GM12874 (cell line): ENCODE measurements at regions not wholly inside any gene's neighbourhood (a gene's known extent, or its start where the extent isn't known, plus 50 kb on each side); places are given as distances from the start of the nearest gene placed in this dataset.

Experiments
- TF ChIP-seq, protein P1 (sequence below): IDR thresholded peaks from 2 replicates; pipeline ENCODE4 v1.5.1; 2011; ENCODE audit warnings: low read depth, mild to moderate bottlenecking, control low read depth, low read length, moderate library complexity; ENCODE audit not compliant: insufficient read depth

- TF ChIP-seq, protein P1, sequence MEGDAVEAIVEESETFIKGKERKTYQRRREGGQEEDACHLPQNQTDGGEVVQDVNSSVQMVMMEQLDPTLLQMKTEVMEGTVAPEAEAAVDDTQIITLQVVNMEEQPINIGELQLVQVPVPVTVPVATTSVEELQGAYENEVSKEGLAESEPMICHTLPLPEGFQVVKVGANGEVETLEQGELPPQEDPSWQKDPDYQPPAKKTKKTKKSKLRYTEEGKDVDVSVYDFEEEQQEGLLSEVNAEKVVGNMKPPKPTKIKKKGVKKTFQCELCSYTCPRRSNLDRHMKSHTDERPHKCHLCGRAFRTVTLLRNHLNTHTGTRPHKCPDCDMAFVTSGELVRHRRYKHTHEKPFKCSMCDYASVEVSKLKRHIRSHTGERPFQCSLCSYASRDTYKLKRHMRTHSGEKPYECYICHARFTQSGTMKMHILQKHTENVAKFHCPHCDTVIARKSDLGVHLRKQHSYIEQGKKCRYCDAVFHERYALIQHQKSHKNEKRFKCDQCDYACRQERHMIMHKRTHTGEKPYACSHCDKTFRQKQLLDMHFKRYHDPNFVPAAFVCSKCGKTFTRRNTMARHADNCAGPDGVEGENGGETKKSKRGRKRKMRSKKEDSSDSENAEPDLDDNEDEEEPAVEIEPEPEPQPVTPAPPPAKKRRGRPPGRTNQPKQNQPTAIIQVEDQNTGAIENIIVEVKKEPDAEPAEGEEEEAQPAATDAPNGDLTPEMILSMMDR: no peak
These were observed 69.2 kb upstream of the GMDS start for GRCh38 chr6:2314641-2315040.

DNA sequence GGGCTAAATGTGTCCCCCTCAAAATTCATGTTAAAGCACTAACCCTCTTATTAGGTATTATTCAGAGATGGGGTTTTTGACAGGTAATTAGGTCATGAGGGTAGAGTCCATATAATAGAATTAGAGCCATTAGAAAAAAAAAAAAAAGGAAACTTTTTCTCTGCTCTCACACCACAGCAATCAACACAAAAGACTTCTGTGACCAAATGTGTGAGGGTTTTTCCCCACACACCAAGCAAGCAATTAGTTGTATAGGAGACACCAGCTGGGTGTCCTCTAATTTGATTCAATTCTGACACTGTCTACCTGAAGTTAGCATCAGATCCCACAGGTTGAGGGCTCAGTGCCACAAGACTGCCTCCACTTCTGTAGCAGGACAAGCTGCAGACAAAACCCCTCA lies 64.6 kb upstream of the GMDS start:
- TF ChIP-seq, protein P1: no peak

DNA sequence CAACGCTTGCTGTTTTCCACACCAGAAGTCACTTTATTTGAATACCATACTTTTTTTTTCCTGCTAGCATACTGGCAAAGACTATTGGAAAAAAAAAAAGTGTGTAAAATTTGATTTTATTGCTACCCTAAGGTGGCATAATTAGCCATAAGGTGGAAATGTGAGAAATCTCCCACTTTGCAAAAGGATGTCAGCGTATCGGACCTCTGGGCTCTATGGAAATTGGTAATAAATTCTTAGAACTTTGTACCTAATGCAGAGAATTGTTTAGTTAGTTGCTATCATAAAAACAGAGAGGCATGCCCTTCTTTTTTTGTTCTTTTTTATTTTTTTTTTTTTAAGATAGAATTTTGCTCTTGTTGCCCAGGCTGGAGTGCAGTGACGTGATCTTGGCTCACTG lies 63.7 kb upstream of the GMDS start:
- TF ChIP-seq, protein P1: no peak

DNA sequence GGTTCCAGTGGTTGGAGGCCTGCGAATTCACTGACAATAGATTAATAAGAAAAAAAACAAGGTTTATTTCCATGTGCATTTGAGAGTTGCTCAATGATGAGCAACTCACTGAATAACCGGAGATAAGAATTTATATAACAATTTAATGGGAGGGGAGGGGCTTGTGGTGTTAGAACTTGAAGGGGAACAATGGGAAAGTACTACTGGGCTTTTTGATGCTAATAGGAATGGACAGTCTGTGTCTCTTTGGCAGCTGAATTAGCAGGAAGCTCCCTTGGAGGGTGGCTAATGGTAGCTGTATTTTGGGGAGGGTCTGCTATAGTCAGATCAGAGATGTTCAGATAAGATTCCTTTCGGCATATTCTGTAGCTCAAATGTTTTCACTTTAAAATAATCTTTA lies 62.4 kb upstream of the GMDS start:
- TF ChIP-seq, protein P1: no peak

DNA sequence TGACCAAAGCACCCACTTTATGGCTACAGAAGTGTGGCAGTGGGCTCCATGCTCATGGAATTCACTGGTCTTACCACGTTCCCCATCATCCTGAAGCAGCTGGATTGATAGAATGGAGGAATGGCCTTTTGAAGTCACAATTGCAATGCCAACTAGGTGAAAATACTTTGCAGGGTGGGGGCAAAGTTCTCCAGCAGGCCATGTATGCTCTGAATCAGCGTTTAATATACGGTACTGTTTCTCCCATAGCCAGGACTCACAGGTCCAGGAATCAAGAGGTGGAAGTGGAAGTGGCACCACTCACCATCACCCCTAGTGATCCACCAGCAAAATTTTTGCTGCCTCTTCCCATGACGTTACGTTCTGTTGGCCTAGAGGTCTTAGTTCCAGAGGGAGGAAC lies 60.5 kb upstream of the GMDS start:
- TF ChIP-seq, protein P1: no peak

- TF ChIP-seq, protein P1: no peak
These were observed 51.4 kb upstream of the GMDS start for GRCh38 chr6:2296781-2297180.
